Activated CD4-positive, alpha-beta memory T cell treated with anti-CD3 and anti-CD28 coated beads for 36 hours (primary cell): ENCODE measurements at regions not wholly inside any gene's neighbourhood (a gene's known extent, or its start where the extent isn't known, plus 50 kb on each side); places are given as distances from the start of the nearest gene placed in this dataset.

Experiments used
- CTCF ChIA-PET: fragments of 350-600 bp; sonication (Branson Sonifier 250); formaldehyde crosslinking; loops from one replicate; lab custom pipeline; 2021; ENCODE audit warnings: antibody characterized with exemption, inconsistent platforms; lab: Charles Lee
- POLR2A ChIA-PET: fragments of 350-600 bp; sonication (Branson Sonifier 250); formaldehyde crosslinking; loops from one replicate; lab custom pipeline; 2021; ENCODE audit warnings: antibody characterized with exemption; lab: Charles Lee
- DNase-seq: peaks from one replicate; pipeline ENCODE4 v3.0.0-alpha.2; 2020
- H3K27ac Mint-ChIP-seq: one replicate; pipeline ENCODE4 v1.8.0; 2021; ENCODE audit warnings: mixed read lengths
- H3K27me3 Mint-ChIP-seq: one replicate; pipeline ENCODE4 v1.8.0; 2021; ENCODE audit warnings: mixed read lengths
- H3K36me3 Mint-ChIP-seq: one replicate; pipeline ENCODE4 v1.8.0; 2021; ENCODE audit warnings: mixed read lengths
- H3K4me1 Mint-ChIP-seq: one replicate; pipeline ENCODE4 v1.8.0; 2021; ENCODE audit warnings: low read depth, mixed read lengths
- H3K4me3 Mint-ChIP-seq: one replicate; pipeline ENCODE4 v1.8.0; 2021; ENCODE audit warnings: mild to moderate bottlenecking, mixed read lengths
- H3K9me3 Mint-ChIP-seq: one replicate; pipeline ENCODE4 v1.8.0; 2021; ENCODE audit warnings: mixed read lengths
- intact Hi-C: fragments of 100-400 bp; cut with micrococcal nuclease; formaldehyde crosslinking; loops from one replicate; pipeline ENCODE4 v1.15.1; 2023

- CTCF ChIA-PET = interaction anchor here (0.7 kb wide), 1 partner anchor 30 kb away, joined by 4 read pairs; no protein-coding TSS in a partner anchor
- POLR2A ChIA-PET = no interaction called here
- no peak overlapping the region for H3K4me3 Mint-ChIP-seq
- peaks cover 27% of the 10 kb centered on the region for H3K36me3 Mint-ChIP-seq
- H3K4me1 Mint-ChIP-seq = peaks cover 25% of the 10 kb centered on the region
- DNase-seq = no peak
- intact Hi-C loops = loop anchor here (10.0 kb wide), 3 partner anchors 226 to 374 kb away; partner anchors contain the start of genes DMAC2L, DNAAF2, L2HGDH and SOS2
- no peaks in the 10 kb centered on the region for H3K27me3 Mint-ChIP-seq
- H3K27ac Mint-ChIP-seq = no peak overlapping the region
- H3K9me3 Mint-ChIP-seq = no peaks in the 10 kb centered on the region
Measured at GRCh38 chr14:50008562-50008961, 107.8 kb downstream of the VCPKMT start.

- Mint-ChIP-seq H3K36me3 (peaks cover 27% of the 10 kb centered on the region), H3K9me3 (no peaks in the 10 kb centered on the region), H3K27ac (no peak overlapping the region), H3K4me3 (no peak overlapping the region), H3K27me3 (no peaks in the 10 kb centered on the region), H3K4me1 (peaks cover 24% of the 10 kb centered on the region)
- POLR2A ChIA-PET = no interaction called here
- CTCF ChIA-PET = no interaction called here
- intact Hi-C loops = loop anchor here (10.0 kb wide), 3 partner anchors 226 to 374 kb away; partner anchors contain the start of genes DMAC2L, DNAAF2, L2HGDH and SOS2
- no peak for DNase-seq
Measured at GRCh38 chr14:50008974-50009373, 107.4 kb downstream of the VCPKMT start.

- Mint-ChIP-seq H3K27me3 (no peaks in the 10 kb centered on the region), H3K36me3 (peaks cover 23% of the 10 kb centered on the region), H3K27ac (no peak overlapping the region), H3K9me3 (no peaks in the 10 kb centered on the region), H3K4me3 (no peak overlapping the region), H3K4me1 (peaks cover 21% of the 10 kb centered on the region)
- ChIA-PET CTCF (interaction anchor here (1.3 to 2.9 kb wide), 2 partner anchors 11 to 14 kb away, joined by 3 to 13 read pairs; no protein-coding TSS in a partner anchor), POLR2A (no interaction called here)
- intact Hi-C loops = no loop called here
- no peak for DNase-seq
Measured at GRCh38 chr14:50010752-50011151, 105.6 kb downstream of the VCPKMT start.

- H3K4me3 Mint-ChIP-seq = no peak overlapping the region
- POLR2A ChIA-PET = no interaction called here
- H3K27me3 Mint-ChIP-seq = no peaks in the 10 kb centered on the region
- no peaks in the 10 kb centered on the region for H3K9me3 Mint-ChIP-seq
- CTCF ChIA-PET = interaction anchor here (0.7 to 2.9 kb wide), 3 partner anchors 10 to 132 kb away, joined by 3 to 13 read pairs (median 3); no protein-coding TSS in a partner anchor
- no peak overlapping the region for H3K27ac Mint-ChIP-seq
- H3K36me3 Mint-ChIP-seq = peaks cover 21% of the 10 kb centered on the region
- peaks cover 24% of the 10 kb centered on the region for H3K4me1 Mint-ChIP-seq
- DNase-seq = no peak
- intact Hi-C loops = no loop called here
Measured at GRCh38 chr14:50011242-50011641, 105.1 kb downstream of the VCPKMT start.

GRCh38 chr14:50012644-50013043, 103.7 kb downstream of the VCPKMT start:
- H3K4me3 Mint-ChIP-seq = no peak overlapping the region
- H3K36me3 Mint-ChIP-seq = peaks cover 20% of the 10 kb centered on the region
- H3K27me3 Mint-ChIP-seq = no peaks in the 10 kb centered on the region
- ChIA-PET POLR2A (interaction anchor here (1.1 to 2.0 kb wide), 3 partner anchors 10 to 106 kb away, joined by 3 to 17 read pairs (median 6); no protein-coding TSS in a partner anchor), CTCF (interaction anchor here (1.1 to 2.9 kb wide), 8 partner anchors 12 to 150 kb away, joined by 3 to 13 read pairs (median 6); no protein-coding TSS in a partner anchor)
- H3K27ac Mint-ChIP-seq = peak overlapping the region; percentile 31
- no peaks in the 10 kb centered on the region for H3K9me3 Mint-ChIP-seq
- H3K4me1 Mint-ChIP-seq = peaks cover 20% of the 10 kb centered on the region
- intact Hi-C loops = loop anchor here (1.0 kb wide), 1 partner anchor 9 kb away; no protein-coding TSS in a partner anchor
- no peak for DNase-seq

GRCh38 chr14:50013198-50013918, 103.0 kb downstream of the VCPKMT start:
- peaks cover 20% of the 10 kb centered on the region for H3K4me1 Mint-ChIP-seq
- peak; percentile 33 for DNase-seq
- H3K36me3 Mint-ChIP-seq = peaks cover 21% of the 10 kb centered on the region
- ChIA-PET POLR2A (interaction anchor here (1.1 to 2.0 kb wide), 3 partner anchors 11 to 107 kb away, joined by 3 to 17 read pairs (median 6); no protein-coding TSS in a partner anchor), CTCF (interaction anchor here (1.1 to 2.9 kb wide), 9 partner anchors 11 to 151 kb away, joined by 3 to 13 read pairs (median 6); no protein-coding TSS in a partner anchor)
- H3K27ac Mint-ChIP-seq = no peak overlapping the region
- H3K27me3 Mint-ChIP-seq = no peaks in the 10 kb centered on the region
- intact Hi-C loops = loop anchor here (1.0 kb wide), 1 partner anchor 10 kb away; no protein-coding TSS in a partner anchor
- H3K9me3 Mint-ChIP-seq = no peaks in the 10 kb centered on the region
- H3K4me3 Mint-ChIP-seq = no peak overlapping the region

- Mint-ChIP-seq H3K4me1 (peaks cover 20% of the 10 kb centered on the region), H3K27me3 (no peaks in the 10 kb centered on the region), H3K9me3 (no peaks in the 10 kb centered on the region), H3K27ac (no peak overlapping the region), H3K36me3 (peaks cover 22% of the 10 kb centered on the region), H3K4me3 (no peak overlapping the region)
- DNase-seq = no peak
- CTCF ChIA-PET = interaction anchor here (1.1 to 2.9 kb wide), 6 partner anchors 10 to 135 kb away, joined by 3 to 13 read pairs (median 6); no protein-coding TSS in a partner anchor
- POLR2A ChIA-PET = interaction anchor here (1.5 to 2.0 kb wide), 2 partner anchors 11 to 25 kb away, joined by 6 to 17 read pairs; no protein-coding TSS in a partner anchor
- intact Hi-C loops = loop anchor here (1.0 kb wide), 1 partner anchor 11 kb away; no protein-coding TSS in a partner anchor
Measured at GRCh38 chr14:50013934-50014333, 102.4 kb downstream of the VCPKMT start.

- no peak for DNase-seq
- Mint-ChIP-seq H3K9me3 (peaks cover 6% of the 10 kb centered on the region), H3K4me3 (no peak overlapping the region), H3K36me3 (peaks cover 28% of the 10 kb centered on the region), H3K27ac (no peak overlapping the region), H3K27me3 (no peaks in the 10 kb centered on the region), H3K4me1 (peaks cover 24% of the 10 kb centered on the region)
- intact Hi-C loops = no loop called here
- ChIA-PET CTCF (interaction anchor here (1.9 kb wide), 1 partner anchor 153 kb away, joined by 6 read pairs; no protein-coding TSS in a partner anchor), POLR2A (interaction anchor here (0.9 to 1.3 kb wide), 2 partner anchors 12 to 66 kb away, joined by 3 read pairs; no protein-coding TSS in a partner anchor)
Measured at GRCh38 chr14:50014809-50015430, 101.5 kb downstream of the VCPKMT start.

GRCh38 chr14:50015716-50016115, 100.7 kb downstream of the VCPKMT start:
- ChIA-PET CTCF (interaction anchor here (0.6 to 1.9 kb wide), 2 partner anchors 12 to 153 kb away, joined by 3 to 6 read pairs; no protein-coding TSS in a partner anchor), POLR2A (interaction anchor here (1.1 to 1.3 kb wide), 2 partner anchors 13 to 23 kb away, joined by 3 read pairs; no protein-coding TSS in a partner anchor)
- intact Hi-C loops = no loop called here
- peak; percentile 19 for DNase-seq
- H3K4me3 Mint-ChIP-seq = no peak overlapping the region
- H3K36me3 Mint-ChIP-seq = peaks cover 29% of the 10 kb centered on the region
- peaks cover 30% of the 10 kb centered on the region for H3K4me1 Mint-ChIP-seq
- H3K27me3 Mint-ChIP-seq = no peaks in the 10 kb centered on the region
- no peak overlapping the region for H3K27ac Mint-ChIP-seq
- peaks cover 12% of the 10 kb centered on the region for H3K9me3 Mint-ChIP-seq

GRCh38 chr14:50018201-50018932, 98.0 kb downstream of the VCPKMT start:
- DNase-seq = no peak
- peaks cover 17% of the 10 kb centered on the region for H3K9me3 Mint-ChIP-seq
- no peaks in the 10 kb centered on the region for H3K27me3 Mint-ChIP-seq
- H3K4me1 Mint-ChIP-seq = peaks cover 44% of the 10 kb centered on the region
- peaks cover 37% of the 10 kb centered on the region for H3K36me3 Mint-ChIP-seq
- intact Hi-C loops = no loop called here
- H3K27ac Mint-ChIP-seq = no peak overlapping the region
- H3K4me3 Mint-ChIP-seq = no peak overlapping the region
- ChIA-PET CTCF (interaction anchor here (0.6 to 1.2 kb wide), 2 partner anchors 26 to 166 kb away, joined by 3 read pairs; partner anchors contain the start of gene NEMF), POLR2A (interaction anchor here (4.8 kb wide), 1 partner anchor 20 kb away, joined by 24 read pairs; no protein-coding TSS in a partner anchor)

- Mint-ChIP-seq H3K27ac (no peak overlapping the region), H3K9me3 (peaks cover 17% of the 10 kb centered on the region), H3K4me3 (no peak overlapping the region), H3K27me3 (no peaks in the 10 kb centered on the region), H3K36me3 (peaks cover 37% of the 10 kb centered on the region), H3K4me1 (peaks cover 45% of the 10 kb centered on the region)
- CTCF ChIA-PET = interaction anchor here (0.6 to 1.5 kb wide), 2 partner anchors 20 to 166 kb away, joined by 3 to 5 read pairs; partner anchors contain the start of gene NEMF
- no peak for DNase-seq
- intact Hi-C loops = no loop called here
- POLR2A ChIA-PET = interaction anchor here (4.8 kb wide), 1 partner anchor 19 kb away, joined by 24 read pairs; no protein-coding TSS in a partner anchor
Measured at GRCh38 chr14:50018933-50019210, 97.5 kb downstream of the VCPKMT start.
